GM23338 (cell line): ENCODE measurements at regions not wholly inside any gene's neighbourhood (a gene's known extent, or its start where the extent isn't known, plus 50 kb on each side); places are given as distances from the start of the nearest gene placed in this dataset.

Experiments
- ATAC-seq: fragments of 200-7000 bp; cut with Tn5 transposase; 3 replicates; pipeline ENCODE4 v1.9.1; 2020
- DNase-seq: peaks from one replicate; pipeline ENCODE4 v3.0.0-alpha.2; 2015; ENCODE audit warnings: low spot score
- H2AFZ ChIP-seq: fragments of 200-600 bp; sonication (generic); 2 replicates; pipeline ENCODE4 v1.8.0; 2016; ENCODE audit warnings: antibody characterized with exemption, mild to moderate bottlenecking, moderate library complexity
- H3F3A ChIP-seq: fragments of 200-600 bp; sonication (generic); replicated peaks from 2 replicates; pipeline ENCODE4 v1.8.0; 2017; ENCODE audit warnings: antibody characterized with exemption, mixed run types, low read depth
- H3K27ac ChIP-seq: fragments of 200-600 bp; sonication (generic); 2 replicates; pipeline ENCODE4 v1.6.1; 2016; ENCODE audit warnings: low read depth
- H3K27me3 ChIP-seq: fragments of 200-600 bp; sonication (generic); 2 replicates; pipeline ENCODE4 v1.8.0; 2016; ENCODE audit warnings: mild to moderate bottlenecking, mixed run types, moderate library complexity; ENCODE audit not compliant: insufficient read depth
- H3K36me3 ChIP-seq: fragments of 200-600 bp; sonication (generic); 2 replicates; pipeline ENCODE4 v1.8.0; 2016; ENCODE audit warnings: mild to moderate bottlenecking; ENCODE audit not compliant: insufficient read depth
- H3K4me1 ChIP-seq: fragments of 200-600 bp; sonication (generic); 2 replicates; pipeline ENCODE4 v1.8.0; 2016; ENCODE audit warnings: mild to moderate bottlenecking, moderate library complexity; ENCODE audit not compliant: insufficient read depth
- H3K4me2 ChIP-seq: fragments of 200-600 bp; sonication (generic); 2 replicates; pipeline ENCODE4 v1.7.1; 2017; ENCODE audit warnings: mixed run types
- H3K4me3 ChIP-seq: fragments of 200-600 bp; sonication (generic); 2 replicates; pipeline ENCODE4 v1.6.1; 2016; ENCODE audit warnings: mixed run types
- H3K79me2 ChIP-seq: fragments of 200-600 bp; sonication (generic); replicated peaks from 2 replicates; pipeline ENCODE4 v1.8.0; 2017; ENCODE audit warnings: mild to moderate bottlenecking; ENCODE audit not compliant: insufficient read depth
- H3K9me2 ChIP-seq: fragments of 200-600 bp; sonication (generic); 2 replicates; pipeline ENCODE4 v1.8.0; 2017; ENCODE audit not compliant: insufficient read depth
- H4K20me1 ChIP-seq: fragments of 200-600 bp; sonication (generic); replicated peaks from 2 replicates; pipeline ENCODE4 v1.8.0; 2017; ENCODE audit warnings: mild to moderate bottlenecking; ENCODE audit not compliant: insufficient read depth
- H3K27ac Mint-ChIP-seq: 2 replicates; pipeline ENCODE4 v1.8.0; 2020; ENCODE audit warnings: inconsistent platforms, mild to moderate bottlenecking, moderate library complexity, mixed read lengths
- H3K27me3 Mint-ChIP-seq: 3 replicates; pipeline ENCODE4 v1.8.0; 2022; ENCODE audit warnings: low read depth, mild to moderate bottlenecking, moderate library complexity, mixed read lengths, inconsistent platforms; ENCODE audit not compliant: insufficient read depth, poor library complexity
- H3K36me3 Mint-ChIP-seq: 3 replicates; pipeline ENCODE4 v1.8.0; 2021; ENCODE audit warnings: low read depth, mild to moderate bottlenecking, inconsistent platforms, moderate library complexity, mixed read lengths
- H3K4me1 Mint-ChIP-seq: 3 replicates; pipeline ENCODE4 v1.8.0; 2020; ENCODE audit warnings: mild to moderate bottlenecking, inconsistent platforms, mixed read lengths
- H3K4me3 Mint-ChIP-seq: 3 replicates; pipeline ENCODE4 v1.8.0; 2021; ENCODE audit warnings: moderate library complexity, mild to moderate bottlenecking, inconsistent platforms, mixed read lengths
- H3K9me3 Mint-ChIP-seq: 3 replicates; pipeline ENCODE4 v1.8.0; 2020; ENCODE audit warnings: moderate library complexity, mild to moderate bottlenecking, inconsistent platforms, mixed read lengths
- CREB1 ChIP-seq: fragments of 250-450 bp; sonication (Bioruptor Pico); IDR thresholded peaks from 2 replicates; pipeline ENCODE4 v1.5.0; 2020; ENCODE audit warnings: low read depth, mild to moderate bottlenecking, moderate library complexity
- CTCF ChIP-seq, 2 experiments: fragments of 200-600 bp in 1 of 2; sonication (generic) in 1 of 2; conservative IDR thresholded peaks; 2 replicates each; pipeline versions ENCODE4 v1.5.1 to v1.6.1; 2016 to 2017; ENCODE audit warnings: antibody characterized with exemption in 2 of 2, low read depth in 2 of 2, mild to moderate bottlenecking in 2 of 2, moderate library complexity in 1 of 2
- ETS1 ChIP-seq: IDR thresholded peaks from 2 replicates; pipeline ENCODE4 v1.6.1; 2016; ENCODE audit warnings: antibody characterized with exemption
- EZH2 ChIP-seq: fragments of 200-600 bp; sonication (generic); IDR thresholded peaks from one replicate; pipeline ENCODE4 v1.8.0; 2017; ENCODE audit warnings: antibody characterized with exemption, mild to moderate bottlenecking, low read depth; ENCODE audit not compliant: unreplicated experiment
- EZH2phosphoT487 ChIP-seq: fragments of 200-600 bp; sonication (generic); IDR thresholded peaks from one replicate; pipeline ENCODE4 v1.8.1; 2018; ENCODE audit warnings: antibody characterized with exemption; ENCODE audit not compliant: unreplicated experiment
- JUNB ChIP-seq: IDR thresholded peaks from one replicate; pipeline ENCODE4 v1.6.1; 2016; ENCODE audit warnings: antibody characterized with exemption; ENCODE audit not compliant: unreplicated experiment
- NANOG ChIP-seq: IDR thresholded peaks from 2 replicates; pipeline ENCODE4 v1.6.1; 2016; ENCODE audit warnings: antibody characterized with exemption, borderline replicate concordance
- POLR2AphosphoS5 ChIP-seq: IDR thresholded peaks from 2 replicates; pipeline ENCODE4 v1.6.1; 2016; ENCODE audit warnings: antibody characterized with exemption, low read depth
- REST ChIP-seq: IDR thresholded peaks from one replicate; pipeline ENCODE4 v1.6.1; 2018; ENCODE audit warnings: antibody characterized with exemption; ENCODE audit not compliant: unreplicated experiment
- STAT1 ChIP-seq: IDR thresholded peaks from one replicate; pipeline ENCODE4 v1.6.1; 2016; ENCODE audit warnings: antibody characterized with exemption; ENCODE audit not compliant: unreplicated experiment
- ZNF114 ChIP-seq: fragments of 250-450 bp; sonication (Bioruptor Pico); IDR thresholded peaks from 2 replicates; pipeline ENCODE4 v1.5.0; 2020; ENCODE audit warnings: mild to moderate bottlenecking, moderate library complexity
- ZNF331 ChIP-seq: fragments of 250-450 bp; sonication (Bioruptor Pico); IDR thresholded peaks from 2 replicates; pipeline ENCODE4 v1.5.0; 2020; ENCODE audit warnings: low read depth, mild to moderate bottlenecking, moderate library complexity
- ZNF462 ChIP-seq: fragments of 250-450 bp; sonication (Bioruptor Pico); IDR thresholded peaks from 2 replicates; pipeline ENCODE4 v1.5.0; 2020; ENCODE audit warnings: mild to moderate bottlenecking, moderate library complexity

GRCh38 chr6:134634466-134634865 is 315.4 kb downstream of the ALDH8A1 start:
- no peak for DNase-seq
- ATAC-seq: no peak
- Histone ChIP-seq H3K4me1 (peaks cover 12% of the 10 kb centered on the region; the same call in 1 of the 2 replicates), H3K36me3 (no peaks in the 10 kb centered on the region), H3K9me2 (no peaks in the 10 kb centered on the region), H3K4me3 (no peak overlapping the region), H3F3A (no peaks in the 10 kb centered on the region), H3K27me3 (no peaks in the 10 kb centered on the region), H3K79me2 (no peaks in the 10 kb centered on the region), H4K20me1 (no peaks in the 10 kb centered on the region), H3K4me2 (no peak overlapping the region), H2AFZ (no peak overlapping the region), H3K27ac (no peak overlapping the region)
- Mint-ChIP-seq H3K4me3 (no peak overlapping the region), H3K36me3 (peaks cover 5% of the 10 kb centered on the region; the same call in 1 of the 3 replicates), H3K27ac (no peak overlapping the region), H3K4me1 (peaks cover 22% of the 10 kb centered on the region), H3K9me3 (peaks cover 4% of the 10 kb centered on the region; the same call in 1 of the 3 replicates), H3K27me3 (no peaks in the 10 kb centered on the region)
- TF ChIP-seq ZNF331 (CRISPR knock-in tag) (no peak), REST (no peak), JUNB (no peak), NANOG (no peak), STAT1 (no peak), ZNF462 (CRISPR knock-in tag) (no peak), CREB1 (CRISPR knock-in tag) (no peak), POLR2AphosphoS5 (no peak), EZH2phosphoT487 (no peak), ETS1 (no peak), EZH2 (no peak), CTCF (conservative IDR thresholded peaks at IDR 0.05; ENCODE audit: low read depth in 2 of 2) (no peak), ZNF114 (CRISPR knock-in tag) (no peak)
